K562 (cell line): ENCODE measurements at regions not wholly inside any gene's neighbourhood (a gene's known extent, or its start where the extent isn't known, plus 50 kb on each side); places are given as distances from the start of the nearest gene placed in this dataset.

Source experiments
- ARID1B ChIP-seq: fragments of 450-650 bp; IDR thresholded peaks from 2 replicates; pipeline ENCODE4 v1.6.1; 2016; ENCODE audit warnings: antibody characterized with exemption, mild to moderate bottlenecking, inconsistent platforms
- U2AF2 ChIP-seq: fragments of 200-400 bp; formaldehyde crosslinking; optimal IDR thresholded peaks from 2 replicates; pipeline ENCODE3; 2017; ENCODE audit warnings: low read depth, mild to moderate bottlenecking, low read length
- XRCC3 ChIP-seq: fragments of 450-650 bp; IDR thresholded peaks from 2 replicates; pipeline ENCODE4 v1.6.1; 2017; ENCODE audit warnings: mild to moderate bottlenecking, moderate library complexity
- ZFP36 ChIP-seq: fragments of 150-350 bp; IDR thresholded peaks from 2 replicates; pipeline ENCODE4 v1.6.1; 2018; ENCODE audit warnings: low read length, low read depth; ENCODE audit not compliant: partially characterized antibody
- ZNF133 ChIP-seq: fragments of 250-450 bp; sonication (Bioruptor Pico); IDR thresholded peaks from 2 replicates; pipeline ENCODE4 v1.4.0; 2020; ENCODE audit warnings: mild to moderate bottlenecking
- ZNF507 ChIP-seq: conservative IDR thresholded peaks from 2 replicates; pipeline ENCODE4 v1.6.1; 2017; ENCODE audit warnings: missing genetic modification characterization, missing compliant biosample characterization
- TF ChIP-seq, protein P1 (sequence below): fragments of 450-650 bp; IDR thresholded peaks from 2 replicates; pipeline ENCODE4 v1.6.1; 2016; ENCODE audit warnings: mild to moderate bottlenecking, moderate library complexity

- TF ChIP-seq, protein P1, sequence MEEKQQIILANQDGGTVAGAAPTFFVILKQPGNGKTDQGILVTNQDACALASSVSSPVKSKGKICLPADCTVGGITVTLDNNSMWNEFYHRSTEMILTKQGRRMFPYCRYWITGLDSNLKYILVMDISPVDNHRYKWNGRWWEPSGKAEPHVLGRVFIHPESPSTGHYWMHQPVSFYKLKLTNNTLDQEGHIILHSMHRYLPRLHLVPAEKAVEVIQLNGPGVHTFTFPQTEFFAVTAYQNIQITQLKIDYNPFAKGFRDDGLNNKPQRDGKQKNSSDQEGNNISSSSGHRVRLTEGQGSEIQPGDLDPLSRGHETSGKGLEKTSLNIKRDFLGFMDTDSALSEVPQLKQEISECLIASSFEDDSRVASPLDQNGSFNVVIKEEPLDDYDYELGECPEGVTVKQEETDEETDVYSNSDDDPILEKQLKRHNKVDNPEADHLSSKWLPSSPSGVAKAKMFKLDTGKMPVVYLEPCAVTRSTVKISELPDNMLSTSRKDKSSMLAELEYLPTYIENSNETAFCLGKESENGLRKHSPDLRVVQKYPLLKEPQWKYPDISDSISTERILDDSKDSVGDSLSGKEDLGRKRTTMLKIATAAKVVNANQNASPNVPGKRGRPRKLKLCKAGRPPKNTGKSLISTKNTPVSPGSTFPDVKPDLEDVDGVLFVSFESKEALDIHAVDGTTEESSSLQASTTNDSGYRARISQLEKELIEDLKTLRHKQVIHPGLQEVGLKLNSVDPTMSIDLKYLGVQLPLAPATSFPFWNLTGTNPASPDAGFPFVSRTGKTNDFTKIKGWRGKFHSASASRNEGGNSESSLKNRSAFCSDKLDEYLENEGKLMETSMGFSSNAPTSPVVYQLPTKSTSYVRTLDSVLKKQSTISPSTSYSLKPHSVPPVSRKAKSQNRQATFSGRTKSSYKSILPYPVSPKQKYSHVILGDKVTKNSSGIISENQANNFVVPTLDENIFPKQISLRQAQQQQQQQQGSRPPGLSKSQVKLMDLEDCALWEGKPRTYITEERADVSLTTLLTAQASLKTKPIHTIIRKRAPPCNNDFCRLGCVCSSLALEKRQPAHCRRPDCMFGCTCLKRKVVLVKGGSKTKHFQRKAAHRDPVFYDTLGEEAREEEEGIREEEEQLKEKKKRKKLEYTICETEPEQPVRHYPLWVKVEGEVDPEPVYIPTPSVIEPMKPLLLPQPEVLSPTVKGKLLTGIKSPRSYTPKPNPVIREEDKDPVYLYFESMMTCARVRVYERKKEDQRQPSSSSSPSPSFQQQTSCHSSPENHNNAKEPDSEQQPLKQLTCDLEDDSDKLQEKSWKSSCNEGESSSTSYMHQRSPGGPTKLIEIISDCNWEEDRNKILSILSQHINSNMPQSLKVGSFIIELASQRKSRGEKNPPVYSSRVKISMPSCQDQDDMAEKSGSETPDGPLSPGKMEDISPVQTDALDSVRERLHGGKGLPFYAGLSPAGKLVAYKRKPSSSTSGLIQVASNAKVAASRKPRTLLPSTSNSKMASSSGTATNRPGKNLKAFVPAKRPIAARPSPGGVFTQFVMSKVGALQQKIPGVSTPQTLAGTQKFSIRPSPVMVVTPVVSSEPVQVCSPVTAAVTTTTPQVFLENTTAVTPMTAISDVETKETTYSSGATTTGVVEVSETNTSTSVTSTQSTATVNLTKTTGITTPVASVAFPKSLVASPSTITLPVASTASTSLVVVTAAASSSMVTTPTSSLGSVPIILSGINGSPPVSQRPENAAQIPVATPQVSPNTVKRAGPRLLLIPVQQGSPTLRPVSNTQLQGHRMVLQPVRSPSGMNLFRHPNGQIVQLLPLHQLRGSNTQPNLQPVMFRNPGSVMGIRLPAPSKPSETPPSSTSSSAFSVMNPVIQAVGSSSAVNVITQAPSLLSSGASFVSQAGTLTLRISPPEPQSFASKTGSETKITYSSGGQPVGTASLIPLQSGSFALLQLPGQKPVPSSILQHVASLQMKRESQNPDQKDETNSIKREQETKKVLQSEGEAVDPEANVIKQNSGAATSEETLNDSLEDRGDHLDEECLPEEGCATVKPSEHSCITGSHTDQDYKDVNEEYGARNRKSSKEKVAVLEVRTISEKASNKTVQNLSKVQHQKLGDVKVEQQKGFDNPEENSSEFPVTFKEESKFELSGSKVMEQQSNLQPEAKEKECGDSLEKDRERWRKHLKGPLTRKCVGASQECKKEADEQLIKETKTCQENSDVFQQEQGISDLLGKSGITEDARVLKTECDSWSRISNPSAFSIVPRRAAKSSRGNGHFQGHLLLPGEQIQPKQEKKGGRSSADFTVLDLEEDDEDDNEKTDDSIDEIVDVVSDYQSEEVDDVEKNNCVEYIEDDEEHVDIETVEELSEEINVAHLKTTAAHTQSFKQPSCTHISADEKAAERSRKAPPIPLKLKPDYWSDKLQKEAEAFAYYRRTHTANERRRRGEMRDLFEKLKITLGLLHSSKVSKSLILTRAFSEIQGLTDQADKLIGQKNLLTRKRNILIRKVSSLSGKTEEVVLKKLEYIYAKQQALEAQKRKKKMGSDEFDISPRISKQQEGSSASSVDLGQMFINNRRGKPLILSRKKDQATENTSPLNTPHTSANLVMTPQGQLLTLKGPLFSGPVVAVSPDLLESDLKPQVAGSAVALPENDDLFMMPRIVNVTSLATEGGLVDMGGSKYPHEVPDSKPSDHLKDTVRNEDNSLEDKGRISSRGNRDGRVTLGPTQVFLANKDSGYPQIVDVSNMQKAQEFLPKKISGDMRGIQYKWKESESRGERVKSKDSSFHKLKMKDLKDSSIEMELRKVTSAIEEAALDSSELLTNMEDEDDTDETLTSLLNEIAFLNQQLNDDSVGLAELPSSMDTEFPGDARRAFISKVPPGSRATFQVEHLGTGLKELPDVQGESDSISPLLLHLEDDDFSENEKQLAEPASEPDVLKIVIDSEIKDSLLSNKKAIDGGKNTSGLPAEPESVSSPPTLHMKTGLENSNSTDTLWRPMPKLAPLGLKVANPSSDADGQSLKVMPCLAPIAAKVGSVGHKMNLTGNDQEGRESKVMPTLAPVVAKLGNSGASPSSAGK = no peak
- TF ChIP-seq U2AF2 (no peak), ZNF507 (tag) (no peak), ZFP36 (no peak), ARID1B (no peak), XRCC3 (no peak), ZNF133 (no peak)
These were observed 1751.9 kb downstream of the ARAP2 start (continued) for GRCh38 chr4:34492414-34492813.
